ENCODE measurements at regions not wholly inside any gene's neighbourhood (a gene's known extent, or its start where the extent isn't known, plus 50 kb on each side); places are given as distances from the start of the nearest gene placed in this dataset.

DNA sequence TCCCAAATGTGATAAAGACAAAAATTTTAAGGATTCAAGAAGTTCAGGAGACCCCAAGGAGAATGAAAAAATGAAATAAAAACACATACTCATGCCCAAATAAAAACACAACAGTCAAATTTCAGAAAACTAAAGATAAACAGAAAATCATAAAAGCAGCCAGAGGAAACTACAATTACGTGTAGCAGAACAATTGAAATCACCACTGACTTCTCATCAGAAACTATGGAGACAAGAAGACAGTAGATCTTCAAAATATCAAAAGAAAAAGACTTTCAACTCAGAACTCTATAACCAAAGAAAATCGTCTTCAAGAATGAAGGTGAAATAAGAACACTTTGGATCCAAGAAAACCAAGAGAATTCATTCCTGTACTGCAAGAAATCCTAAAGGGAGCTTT lies 54.9 kb downstream of the DIO3 start:
- no peak overlapping the region for H3K4me3 Mint-ChIP-seq
- DNase-seq (no peak), ATAC-seq (no peak)
- no peaks in the 10 kb centered on the region for H3K4me1 Mint-ChIP-seq
- H3K27ac Mint-ChIP-seq, result no peak overlapping the region
- H3K36me3 Mint-ChIP-seq (ENCODE audit: low read depth), result no peaks in the 10 kb centered on the region
- no peaks in the 10 kb centered on the region for H3K9me3 Mint-ChIP-seq
- H3K27me3 Mint-ChIP-seq, result peaks cover 4% of the 10 kb centered on the region

DNA sequence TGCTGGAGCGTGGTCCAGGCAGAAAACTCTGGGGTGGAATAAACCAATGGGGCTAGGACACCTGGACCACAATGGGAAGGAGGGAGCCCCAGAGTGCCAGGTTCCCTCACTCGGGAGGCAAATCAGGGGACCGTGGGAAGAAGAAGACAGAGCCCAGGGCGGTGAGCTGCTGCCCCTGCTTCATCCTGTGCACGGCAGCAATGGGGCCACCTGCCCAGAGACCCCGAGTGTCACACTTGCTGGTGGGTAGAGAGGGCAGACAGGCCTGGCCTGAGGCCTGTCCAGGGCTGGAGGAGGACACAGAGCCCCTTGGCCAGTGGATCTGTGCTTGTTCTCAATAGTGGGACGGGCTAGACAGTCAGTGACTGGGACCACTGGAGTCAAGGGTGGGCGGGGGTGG lies 58.2 kb downstream of the DIO3 start:
- no peak overlapping the region for H3K27ac Mint-ChIP-seq
- H3K27me3 Mint-ChIP-seq, result peaks cover 2% of the 10 kb centered on the region
- no peaks in the 10 kb centered on the region for H3K4me1 Mint-ChIP-seq
- no peak for ATAC-seq
- H3K9me3 Mint-ChIP-seq, result no peaks in the 10 kb centered on the region
- H3K36me3 Mint-ChIP-seq (ENCODE audit: low read depth), result no peaks in the 10 kb centered on the region
- no peak for DNase-seq
- no peak overlapping the region for H3K4me3 Mint-ChIP-seq

DNA sequence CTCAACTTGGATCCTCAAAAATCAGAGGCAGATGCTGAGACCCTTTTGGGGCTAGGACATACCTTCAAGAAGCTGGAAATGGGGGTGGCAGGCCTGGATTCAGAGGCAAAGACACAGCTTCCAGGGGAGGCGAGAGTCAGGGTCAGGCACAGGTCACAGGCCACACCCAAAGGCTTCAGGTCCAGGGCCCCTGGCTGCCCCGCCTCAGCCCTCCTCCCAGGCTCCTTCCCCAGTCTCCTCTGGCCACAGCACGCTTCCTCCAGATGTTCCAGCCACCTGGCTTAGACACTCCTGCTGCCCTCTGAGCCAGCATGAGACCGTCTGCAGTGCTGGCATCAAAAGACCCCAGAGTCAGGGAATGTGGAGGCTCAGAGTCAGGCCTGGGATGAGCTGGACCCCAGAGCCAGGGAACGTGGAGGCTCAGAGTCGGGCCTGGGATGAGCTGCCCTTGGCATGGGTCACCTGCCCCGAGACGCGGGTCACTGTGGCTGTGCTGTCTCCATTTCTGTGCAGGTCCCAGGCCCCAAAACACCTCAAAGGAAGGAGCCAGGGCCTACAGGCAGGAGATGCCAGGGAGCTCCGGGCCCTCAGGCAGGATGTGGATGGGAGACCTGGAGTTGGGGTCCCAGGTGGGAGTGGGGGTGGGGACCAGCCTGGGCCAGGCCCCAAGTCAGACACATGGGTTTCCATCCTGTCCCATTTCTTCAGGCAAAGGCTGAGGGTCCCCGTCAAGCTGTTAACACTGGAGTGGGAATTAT lies 58.9 kb downstream of the DIO3 start:
- H3K9me3 Mint-ChIP-seq, result no peaks in the 10 kb centered on the region
- H3K4me1 Mint-ChIP-seq, result no peaks in the 10 kb centered on the region
- ATAC-seq, result no peak
- H3K27me3 Mint-ChIP-seq, result peaks cover 2% of the 10 kb centered on the region
- no peak overlapping the region for H3K4me3 Mint-ChIP-seq
- no peaks in the 10 kb centered on the region for H3K36me3 Mint-ChIP-seq (ENCODE audit: low read depth)
- DNase-seq, result no peak
- no peak overlapping the region for H3K27ac Mint-ChIP-seq

DNA sequence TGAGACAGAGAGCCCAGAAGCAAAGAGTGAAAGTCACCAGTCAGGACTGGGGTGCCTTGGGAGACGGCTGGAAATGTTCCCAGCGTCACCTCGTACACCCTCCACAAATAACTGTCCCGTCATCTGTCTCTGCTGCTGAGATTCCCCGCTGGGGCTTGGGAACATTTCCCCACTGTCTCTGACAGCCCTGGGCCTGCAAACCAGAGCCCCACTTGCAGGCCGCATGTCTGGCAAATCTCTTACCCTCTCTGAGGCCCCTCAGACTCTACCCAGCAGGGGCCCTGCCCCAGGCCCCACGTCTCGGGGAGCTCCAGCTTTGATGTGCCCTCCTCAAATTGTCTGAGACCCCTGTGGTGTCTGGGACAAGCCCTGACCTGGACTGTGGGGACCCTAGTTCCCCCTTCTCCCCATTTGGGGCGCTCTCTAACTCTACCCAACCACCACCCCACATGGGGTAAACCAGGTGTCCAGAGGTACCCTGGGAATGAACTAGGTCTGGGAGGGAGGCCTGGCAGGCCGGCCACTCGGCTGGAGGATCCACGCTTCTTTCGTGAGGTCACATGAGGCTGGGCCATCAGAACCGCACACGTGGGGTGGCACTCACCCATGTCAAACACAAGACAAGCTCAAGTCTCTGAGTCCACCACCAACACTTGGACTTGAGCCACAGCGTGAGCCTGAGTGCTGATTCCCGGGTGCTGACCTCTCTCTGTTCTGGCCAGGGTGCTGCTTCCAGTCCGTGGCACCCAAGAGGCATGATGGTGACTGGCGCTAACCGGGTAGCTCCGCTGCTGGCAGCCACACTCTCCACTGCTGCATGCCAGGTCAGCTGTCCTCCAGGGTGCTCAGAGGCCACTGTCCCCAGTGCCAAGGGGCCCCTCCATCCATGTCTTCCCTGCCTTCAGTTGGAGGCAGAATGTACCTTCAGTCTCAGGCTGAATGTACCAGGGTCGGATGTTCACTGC lies 59.8 kb downstream of the DIO3 start:
- Mint-ChIP-seq H3K27ac (no peak overlapping the region), H3K9me3 (no peaks in the 10 kb centered on the region), H3K4me1 (no peaks in the 10 kb centered on the region), H3K4me3 (no peak overlapping the region), H3K27me3 (no peaks in the 10 kb centered on the region), H3K36me3 (ENCODE audit: low read depth) (no peaks in the 10 kb centered on the region)
- ATAC-seq, result peak; percentile 4
- no peak for DNase-seq

DNA sequence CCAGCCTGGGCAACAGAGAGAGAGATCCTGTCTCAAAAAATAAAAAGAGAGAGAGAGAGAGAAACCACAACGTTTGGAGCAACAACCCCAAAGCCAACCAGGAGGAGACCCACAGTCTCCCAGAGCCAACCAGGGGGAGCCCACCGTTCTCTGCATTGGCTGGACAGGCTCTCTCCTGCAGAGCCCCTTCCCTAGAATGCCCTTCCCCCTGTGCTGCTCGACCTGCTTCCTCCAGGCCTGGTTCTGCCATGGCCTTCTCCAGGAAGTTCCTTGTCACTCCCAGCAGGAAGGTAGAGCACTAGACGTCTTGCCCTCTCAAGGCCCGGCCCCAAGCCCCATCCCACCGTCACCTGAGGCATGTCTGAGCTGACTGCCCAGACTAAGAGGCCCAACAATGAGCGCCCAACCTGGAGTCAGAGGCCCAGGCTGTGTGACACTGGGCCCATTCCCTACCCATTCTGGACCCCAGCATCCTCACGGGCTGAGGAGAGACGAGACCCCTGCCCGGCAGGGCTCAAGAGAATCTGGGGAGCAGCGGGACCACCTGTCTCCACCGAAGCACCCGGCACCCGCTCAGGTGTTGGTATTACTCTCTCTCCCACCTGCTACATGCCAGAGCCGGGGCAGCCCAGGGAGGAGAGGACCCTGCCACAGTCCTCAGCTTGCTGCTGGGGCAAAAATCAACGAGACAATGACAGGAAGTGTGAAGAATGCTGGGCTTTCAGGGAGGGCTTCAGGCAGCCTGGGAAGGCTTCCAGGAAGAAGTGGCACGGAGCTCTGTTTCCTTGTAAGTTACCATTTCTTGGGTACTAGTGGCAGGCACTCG lies 61.2 kb downstream of the DIO3 start:
- H3K36me3 Mint-ChIP-seq (ENCODE audit: low read depth), result no peaks in the 10 kb centered on the region
- no peaks in the 10 kb centered on the region for H3K9me3 Mint-ChIP-seq
- H3K4me1 Mint-ChIP-seq, result no peaks in the 10 kb centered on the region
- H3K27ac Mint-ChIP-seq, result no peak overlapping the region
- ATAC-seq (no peak), DNase-seq (no peak)
- H3K27me3 Mint-ChIP-seq, result no peaks in the 10 kb centered on the region
- no peak overlapping the region for H3K4me3 Mint-ChIP-seq

DNA sequence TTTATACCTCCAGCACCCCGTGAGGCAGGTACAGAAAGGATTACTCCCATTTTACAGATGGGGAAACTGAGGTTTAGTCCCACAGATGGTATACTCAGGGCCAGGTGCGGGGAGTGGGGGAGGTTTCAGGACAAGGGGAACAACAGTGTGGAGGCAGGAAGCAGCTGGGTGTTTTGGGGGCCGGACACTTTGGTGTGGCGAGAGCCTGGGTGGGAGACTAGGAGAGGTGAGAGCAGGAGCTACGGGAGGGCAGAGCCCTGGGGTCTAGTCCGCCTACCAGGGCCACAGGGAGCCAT lies 61.7 kb downstream of the DIO3 start:
- Mint-ChIP-seq H3K4me1 (peaks cover 2% of the 10 kb centered on the region), H3K27ac (no peak overlapping the region), H3K9me3 (no peaks in the 10 kb centered on the region), H3K4me3 (no peak overlapping the region), H3K36me3 (ENCODE audit: low read depth) (no peaks in the 10 kb centered on the region), H3K27me3 (no peaks in the 10 kb centered on the region)
- no peak for DNase-seq
- no peak for ATAC-seq

DNA sequence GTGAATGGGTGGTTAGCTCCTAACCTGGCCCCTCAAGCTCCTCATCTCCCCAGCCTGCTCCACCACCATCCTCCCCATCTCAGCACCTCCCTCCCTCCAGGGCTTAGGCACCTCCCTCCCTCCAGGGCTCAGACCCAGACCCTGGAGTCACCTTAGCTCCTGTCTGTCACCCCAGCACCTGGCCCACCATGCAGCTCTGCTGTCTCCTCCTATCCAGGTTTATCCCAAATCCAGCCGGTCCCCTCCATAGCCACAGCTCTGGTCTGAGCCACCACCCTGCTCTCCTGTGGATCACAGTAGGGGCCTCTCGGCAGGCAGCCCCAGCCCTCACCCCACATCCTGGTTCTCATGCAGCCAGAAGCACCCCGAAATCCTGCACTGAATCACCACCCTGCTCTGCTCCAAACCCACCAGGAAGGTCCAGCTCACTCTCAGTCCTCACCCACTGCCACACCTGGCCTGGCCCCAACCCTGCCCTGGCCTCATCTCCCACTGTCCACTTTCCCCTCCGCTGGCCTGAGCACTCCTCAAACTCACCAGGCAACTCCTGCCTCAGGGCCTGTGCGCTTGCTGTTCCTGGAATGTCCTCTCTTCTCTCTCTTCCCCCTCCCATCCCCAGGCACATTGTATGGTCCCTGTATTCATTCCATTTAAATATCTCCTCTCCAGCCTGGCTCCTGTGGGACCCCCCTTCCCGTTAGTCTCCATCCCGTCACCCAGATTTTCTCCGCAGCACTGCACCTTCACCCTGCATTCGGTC lies 62.6 kb downstream of the DIO3 start:
- DNase-seq, result no peak
- Mint-ChIP-seq H3K27me3 (no peaks in the 10 kb centered on the region), H3K9me3 (no peaks in the 10 kb centered on the region), H3K4me3 (no peak overlapping the region), H3K36me3 (ENCODE audit: low read depth) (no peaks in the 10 kb centered on the region), H3K4me1 (peaks cover 3% of the 10 kb centered on the region), H3K27ac (no peak overlapping the region)
- ATAC-seq, result no peak

DNA sequence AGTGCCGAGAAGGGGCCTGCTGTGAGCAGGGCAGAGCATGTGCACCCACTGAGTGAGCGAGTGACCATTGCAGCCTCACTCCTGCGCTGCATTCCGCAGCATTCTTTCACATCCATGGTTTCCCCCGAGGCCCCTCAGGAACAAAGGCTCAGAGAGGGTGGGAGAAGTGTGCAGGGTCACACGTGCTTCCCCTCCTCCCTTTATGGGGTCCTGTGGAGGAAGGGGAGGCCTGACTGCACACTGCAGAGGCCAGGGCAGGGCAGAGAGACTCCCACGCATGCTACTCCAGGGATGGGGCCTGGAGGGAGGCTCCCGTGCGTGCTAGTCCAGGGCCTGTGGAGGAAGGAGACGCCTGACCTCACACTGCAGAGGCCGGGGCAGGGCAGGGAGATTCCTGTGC lies 63.2 kb downstream of the DIO3 start:
- DNase-seq (no peak), ATAC-seq (no peak)
- Mint-ChIP-seq H3K27ac (no peak overlapping the region), H3K36me3 (ENCODE audit: low read depth) (no peaks in the 10 kb centered on the region), H3K27me3 (no peaks in the 10 kb centered on the region), H3K4me1 (peaks cover 3% of the 10 kb centered on the region), H3K4me3 (no peak overlapping the region), H3K9me3 (no peaks in the 10 kb centered on the region)

DNA sequence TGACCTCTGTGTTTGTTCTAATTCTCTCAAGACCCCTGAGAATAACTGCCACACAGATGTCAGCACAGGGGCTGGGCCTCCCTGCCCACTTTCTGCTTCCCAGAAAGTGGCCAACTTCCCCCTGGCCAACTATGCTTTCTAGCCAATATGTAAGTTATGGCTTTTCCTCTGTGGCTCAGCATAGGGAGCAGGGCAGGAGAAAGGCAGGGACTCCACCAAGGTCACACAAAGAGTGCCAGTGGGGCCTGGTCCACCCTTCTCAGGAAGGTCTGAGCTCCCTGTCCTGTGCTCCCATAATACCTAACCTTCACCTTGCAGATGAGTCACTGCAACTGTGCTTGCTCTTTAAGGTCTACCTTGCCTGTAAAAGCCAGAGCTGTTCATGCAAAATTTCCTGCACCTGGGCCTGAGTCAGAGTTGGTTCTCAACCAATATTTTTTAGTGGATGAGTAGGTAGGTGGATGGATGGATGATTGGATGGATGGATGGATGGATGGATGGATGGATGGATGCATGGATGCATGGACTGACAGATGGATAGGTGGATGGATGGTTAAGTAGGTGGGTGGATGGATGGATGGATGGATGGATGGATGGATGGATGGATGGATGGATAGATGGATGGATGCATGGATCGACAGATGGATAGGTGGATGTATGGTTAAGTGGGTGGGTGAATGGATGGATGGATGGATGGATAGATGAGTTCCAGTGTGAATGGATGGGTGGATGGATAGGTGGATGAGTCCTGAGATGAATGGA lies 64.2 kb downstream of the DIO3 start:
- Mint-ChIP-seq H3K4me3 (no peak overlapping the region), H3K36me3 (ENCODE audit: low read depth) (no peaks in the 10 kb centered on the region), H3K27me3 (no peaks in the 10 kb centered on the region), H3K27ac (no peak overlapping the region), H3K9me3 (no peaks in the 10 kb centered on the region), H3K4me1 (peaks cover 3% of the 10 kb centered on the region)
- no peak for ATAC-seq
- no peak for DNase-seq

DNA sequence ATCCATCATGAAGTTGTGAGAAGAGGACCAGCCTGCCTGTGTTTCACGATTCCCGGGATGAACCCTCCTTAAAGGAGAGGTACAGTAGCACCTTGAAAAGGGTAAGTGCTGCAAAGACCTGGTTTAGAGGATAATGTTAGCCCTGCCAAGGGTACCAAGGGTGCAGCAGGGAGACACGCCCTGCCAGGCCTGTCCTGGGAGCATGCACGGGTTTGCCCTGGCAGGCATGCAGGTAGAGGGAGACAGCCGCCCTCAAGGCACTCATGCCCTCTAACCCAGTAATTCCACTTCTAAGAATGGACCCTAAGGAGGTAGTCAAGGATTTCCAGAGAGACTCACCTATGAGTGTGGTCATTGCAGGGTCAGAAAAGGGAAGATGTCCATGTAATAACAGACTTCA lies 65.0 kb downstream of the DIO3 start:
- H3K27me3 Mint-ChIP-seq, result no peaks in the 10 kb centered on the region
- H3K36me3 Mint-ChIP-seq (ENCODE audit: low read depth), result no peaks in the 10 kb centered on the region
- peaks cover 3% of the 10 kb centered on the region for H3K4me1 Mint-ChIP-seq
- no peak overlapping the region for H3K4me3 Mint-ChIP-seq
- DNase-seq, result no peak
- no peak overlapping the region for H3K27ac Mint-ChIP-seq
- no peak for ATAC-seq
- H3K9me3 Mint-ChIP-seq, result no peaks in the 10 kb centered on the region

DNA sequence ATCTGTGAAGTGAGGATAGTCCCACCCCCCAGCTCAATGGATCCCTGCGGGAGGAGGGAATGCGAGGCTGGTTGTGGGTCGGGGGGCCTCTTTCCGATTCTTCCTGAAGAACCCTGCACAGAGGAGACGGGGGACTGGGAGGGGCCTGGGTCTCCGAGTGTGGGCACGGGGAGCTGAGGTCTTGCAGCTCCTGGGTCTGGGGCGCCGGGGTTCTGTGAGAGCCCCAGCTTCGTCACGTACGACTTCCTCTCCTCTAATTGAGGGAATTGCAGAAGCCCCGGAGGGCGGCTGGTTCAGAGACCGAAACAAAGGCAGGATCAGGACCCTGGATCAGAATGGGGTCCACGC lies 66.6 kb downstream of the DIO3 start:
- Mint-ChIP-seq H3K4me3 (no peak overlapping the region), H3K27me3 (no peaks in the 10 kb centered on the region), H3K4me1 (peaks cover 3% of the 10 kb centered on the region), H3K36me3 (ENCODE audit: low read depth) (no peaks in the 10 kb centered on the region), H3K9me3 (no peaks in the 10 kb centered on the region), H3K27ac (no peak overlapping the region)
- DNase-seq (no peak), ATAC-seq (no peak)

DNA sequence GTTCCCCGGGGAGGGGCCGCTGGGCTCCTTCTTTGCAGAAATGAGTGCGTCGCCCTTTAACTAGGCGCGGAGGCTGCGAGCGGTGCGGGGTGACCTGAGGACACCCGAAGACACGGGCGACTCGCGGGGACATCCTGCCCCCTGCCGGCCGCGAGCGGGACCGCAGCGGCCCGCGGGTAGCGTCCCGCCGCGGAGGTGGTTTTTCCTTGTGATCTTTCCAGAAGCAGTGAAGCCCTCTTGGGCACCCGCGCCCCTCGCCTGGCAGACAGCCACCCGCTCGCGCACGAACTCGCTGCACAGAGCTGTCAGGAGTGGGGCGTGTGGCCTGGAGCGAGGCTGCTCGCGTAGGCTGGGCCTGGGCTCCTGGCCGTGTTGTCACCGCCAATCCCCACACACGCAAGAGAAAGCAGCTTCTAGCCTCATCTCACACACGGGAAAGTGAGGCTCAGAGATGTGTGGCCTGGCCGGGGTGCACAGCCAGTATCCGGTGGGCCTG lies 67.2 kb downstream of the DIO3 start:
- Mint-ChIP-seq H3K4me3 (no peak overlapping the region), H3K9me3 (no peaks in the 10 kb centered on the region), H3K36me3 (ENCODE audit: low read depth) (no peaks in the 10 kb centered on the region), H3K27me3 (no peaks in the 10 kb centered on the region), H3K27ac (no peak overlapping the region), H3K4me1 (peaks cover 3% of the 10 kb centered on the region)
- DNase-seq (peak; percentile 79), ATAC-seq (peak; percentile 80)

DNA sequence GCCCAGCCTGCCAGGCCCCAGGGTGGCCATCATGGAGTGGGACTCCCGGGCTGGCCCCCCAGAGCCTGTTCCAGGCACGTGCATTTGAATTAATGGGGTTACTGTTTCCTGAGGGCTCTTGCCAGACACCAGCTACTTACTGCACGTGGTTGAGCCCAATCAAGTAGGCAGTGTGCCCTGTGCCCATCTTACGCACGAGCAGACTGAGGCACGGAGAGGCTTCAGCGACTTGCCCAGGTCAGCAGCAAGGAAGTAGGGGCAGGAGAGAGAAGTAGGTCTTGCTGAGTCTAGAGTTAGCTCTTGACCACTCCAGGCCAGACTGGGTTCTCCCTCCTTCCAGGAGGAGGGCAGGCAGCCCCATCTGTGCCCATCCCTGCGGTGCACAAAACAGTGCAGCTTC lies 67.7 kb downstream of the DIO3 start:
- no peak for DNase-seq
- Mint-ChIP-seq H3K27ac (no peak overlapping the region), H3K4me3 (no peak overlapping the region), H3K36me3 (ENCODE audit: low read depth) (no peaks in the 10 kb centered on the region), H3K4me1 (peaks cover 3% of the 10 kb centered on the region), H3K9me3 (no peaks in the 10 kb centered on the region), H3K27me3 (peaks cover under 1% of the 10 kb centered on the region)
- no peak for ATAC-seq

All from activated naive CD8-positive, alpha-beta T cell treated with anti-CD3 and anti-CD28 coated beads, Interleukin-2, amount 50 U/mL, for 24 hours (primary cell).